ENCODE measurements at regions not wholly inside any gene's neighbourhood (a gene's known extent, or its start where the extent isn't known, plus 50 kb on each side); places are given as distances from the start of the nearest gene placed in this dataset.

GRCh38 chr6:71402096-71402495 is 113.5 kb downstream of the OGFRL1 start:
- no peaks in the 10 kb centered on the region for H3K27me3 ChIP-seq
- H3K9me3 ChIP-seq, result no peaks in the 10 kb centered on the region
- WGBS, 2 donors, result 76 to 80% methylated on average over 3 of the region's 3 CpGs
- peaks cover 0 to 21% (median 0%) of the 10 kb centered on the region in 4 donors for H3K36me3 ChIP-seq
- DNase-seq, result no peak
- no peak overlapping the region for H3K4me3 ChIP-seq
- H3K27ac ChIP-seq, result peak overlapping the region in 1 of 4 donors; percentile 17
- intact Hi-C loops (cut with DNase I), result no loop called here
- peaks cover 0 to 57% (median 14%) of the 10 kb centered on the region in 4 donors for H3K4me1 ChIP-seq
- TF ChIP-seq POLR2A (IDR thresholded peaks at IDR 0.05) (no peak), EP300 (IDR thresholded peaks at IDR 0.05) (no peak), POLR2AphosphoS5 (IDR thresholded peaks at IDR 0.05) (no peak), CTCF (IDR thresholded peaks at IDR 0.05) (no peak)

- WGBS, 2 donors, result 35 to 60% methylated on average over 9 of the region's 9 CpGs
- H3K4me3 ChIP-seq, result no peak overlapping the region
- H3K27ac ChIP-seq, result peak overlapping the region; percentile 28 to 73 (median 50)
- no peaks in the 10 kb centered on the region for H3K9me3 ChIP-seq
- TF ChIP-seq POLR2AphosphoS5 (IDR thresholded peaks at IDR 0.05), result no peak
- no peak for DNase-seq
- H3K36me3 ChIP-seq, result peaks cover 0 to 11% (median 0%) of the 10 kb centered on the region in 4 donors
- H3K27me3 ChIP-seq, result no peaks in the 10 kb centered on the region
- intact Hi-C loops (cut with DNase I), result loop anchor here (2.0 kb wide), 1 partner anchor 17 kb away; no protein-coding TSS in a partner anchor
- peaks cover 0 to 57% (median 14%) of the 10 kb centered on the region in 4 donors for H3K4me1 ChIP-seq
Measured at GRCh38 chr6:71403422-71404134, 115.0 kb downstream of the OGFRL1 start.

- no peak for DNase-seq
- 43 to 63% methylated on average over 4 of the region's 4 CpGs for WGBS, 2 donors
- peaks cover 0 to 11% (median 0%) of the 10 kb centered on the region in 4 donors for H3K36me3 ChIP-seq
- H3K9me3 ChIP-seq, result no peaks in the 10 kb centered on the region
- TF ChIP-seq CTCF (IDR thresholded peaks at IDR 0.05) (no peak), POLR2AphosphoS5 (IDR thresholded peaks at IDR 0.05) (no peak), POLR2A (IDR thresholded peaks at IDR 0.05) (no peak), EP300 (IDR thresholded peaks at IDR 0.05) (no peak)
- peak overlapping the region; percentile 28 to 73 (median 50) for H3K27ac ChIP-seq
- no peaks in the 10 kb centered on the region for H3K27me3 ChIP-seq
- intact Hi-C loops (cut with DNase I), result loop anchor here (2.0 kb wide), 1 partner anchor 16 kb away; no protein-coding TSS in a partner anchor
- H3K4me3 ChIP-seq, result no peak overlapping the region
- peaks cover 0 to 65% (median 18%) of the 10 kb centered on the region in 4 donors for H3K4me1 ChIP-seq
Measured at GRCh38 chr6:71404145-71404966, 115.7 kb downstream of the OGFRL1 start.

- H3K27me3 ChIP-seq, result no peaks in the 10 kb centered on the region
- no peak overlapping the region for H3K4me3 ChIP-seq
- intact Hi-C loops (cut with DNase I), result loop anchor here (2.0 kb wide), 1 partner anchor 16 kb away; no protein-coding TSS in a partner anchor
- peak overlapping the region in 3 of 4 donors; percentile 49 to 73 (median 50) for H3K27ac ChIP-seq
- DNase-seq, result no peak
- H3K4me1 ChIP-seq, result peaks cover 0 to 71% (median 21%) of the 10 kb centered on the region in 4 donors
- no peak for TF ChIP-seq POLR2A (IDR thresholded peaks at IDR 0.05)
- TF ChIP-seq EP300 (IDR thresholded peaks at IDR 0.05), result no peak
- no peak for TF ChIP-seq CTCF (IDR thresholded peaks at IDR 0.05)
- no peak for TF ChIP-seq POLR2AphosphoS5 (IDR thresholded peaks at IDR 0.05)
- H3K36me3 ChIP-seq, result peaks cover 0 to 15% (median 0%) of the 10 kb centered on the region in 4 donors
- 24 to 66% methylated on average over 1 of the region's 1 CpG for WGBS, 2 donors
- no peaks in the 10 kb centered on the region for H3K9me3 ChIP-seq
Measured at GRCh38 chr6:71404967-71405278, 116.3 kb downstream of the OGFRL1 start.

- intact Hi-C loops (cut with DNase I), result loop anchor here (2.0 kb wide), 1 partner anchor 15 kb away; no protein-coding TSS in a partner anchor
- Histone ChIP-seq H3K4me3 (no peak overlapping the region), H3K27ac (peak overlapping the region in 2 of 4 donors; percentile 49 to 73), H3K27me3 (no peaks in the 10 kb centered on the region), H3K36me3 (peaks cover 0 to 16% (median 0%) of the 10 kb centered on the region in 4 donors), H3K9me3 (no peaks in the 10 kb centered on the region), H3K4me1 (peaks cover 0 to 69% (median 22%) of the 10 kb centered on the region in 4 donors)
- TF ChIP-seq POLR2A (IDR thresholded peaks at IDR 0.05) (no peak), CTCF (IDR thresholded peaks at IDR 0.05) (no peak), POLR2AphosphoS5 (IDR thresholded peaks at IDR 0.05) (no peak), EP300 (IDR thresholded peaks at IDR 0.05) (no peak)
- no peak for DNase-seq
- WGBS, 2 donors, result 68 to 76% methylated on average over 1 of the region's 1 CpG
Measured at GRCh38 chr6:71405416-71405815, 116.8 kb downstream of the OGFRL1 start.
